ENCODE measurements at regions not wholly inside any gene's neighbourhood (a gene's known extent, or its start where the extent isn't known, plus 50 kb on each side); places are given as distances from the start of the nearest gene placed in this dataset.

GRCh38 chr1:178645808-178646200 is 79.2 kb upstream of the RALGPS2 start:
- H3K4me3 ChIP-seq (ENCODE audit: low read length): no peak overlapping the region

GRCh38 chr1:178646821-178647220 is 78.2 kb upstream of the RALGPS2 start:
- Histone ChIP-seq H4K20me1 (ENCODE audit: control insufficient read depth, insufficient read depth, low read depth, low read length) (no peaks in the 10 kb centered on the region), H3K4me2 (ENCODE audit: low read length) (no peak overlapping the region), H3K9me3 (ENCODE audit: control insufficient read depth, insufficient read depth, low read length) (no peaks in the 10 kb centered on the region), H3K4me3 (ENCODE audit: low read length) (no peak overlapping the region), H3K27ac (ENCODE audit: low read depth, low read length) (no peak overlapping the region), H3K79me2 (ENCODE audit: control insufficient read depth, low read length) (no peaks in the 10 kb centered on the region), H3K9me2 (replicated peaks; ENCODE audit: control insufficient read depth, low read length) (no peaks in the 10 kb centered on the region), H3K36me3 (ENCODE audit: control insufficient read depth, low read length) (no peaks in the 10 kb centered on the region), H3K27me3 (ENCODE audit: control insufficient read depth, low read length) (no peaks in the 10 kb centered on the region), H3F3A (ENCODE audit: control insufficient read depth, insufficient read depth) (no peaks in the 10 kb centered on the region), H3K4me1 (ENCODE audit: control insufficient read depth, low read length) (peaks cover 49% of the 10 kb centered on the region)
- TF ChIP-seq EZH2phosphoT487 (IDR thresholded peaks at IDR 0.05; ENCODE audit: borderline replicate concordance, low read length) (no peak), CTCF (IDR thresholded peaks at IDR 0.05; ENCODE audit: low read depth, low read length, poor library complexity, severe bottlenecking) (no peak)

More at GRCh38 chr1:178645808-178646200, 79.2 kb upstream of the RALGPS2 start:
- H3K4me1 ChIP-seq (ENCODE audit: control insufficient read depth, low read length): peaks cover 45% of the 10 kb centered on the region
- H3K4me2 ChIP-seq (ENCODE audit: low read length): no peak overlapping the region
- no peaks in the 10 kb centered on the region for H3K27me3 ChIP-seq (ENCODE audit: control insufficient read depth, low read length)
- no peak for TF ChIP-seq CTCF (IDR thresholded peaks at IDR 0.05; ENCODE audit: low read depth, low read length, poor library complexity, severe bottlenecking)
- TF ChIP-seq EZH2phosphoT487 (IDR thresholded peaks at IDR 0.05; ENCODE audit: borderline replicate concordance, low read length): no peak
- H3K79me2 ChIP-seq (ENCODE audit: control insufficient read depth, low read length): no peaks in the 10 kb centered on the region
- H3K36me3 ChIP-seq (ENCODE audit: control insufficient read depth, low read length): no peaks in the 10 kb centered on the region
- no peak overlapping the region for H3K27ac ChIP-seq (ENCODE audit: low read depth, low read length)
- H3F3A ChIP-seq (ENCODE audit: control insufficient read depth, insufficient read depth): no peaks in the 10 kb centered on the region
- H3K9me2 ChIP-seq (replicated peaks; ENCODE audit: control insufficient read depth, low read length): no peaks in the 10 kb centered on the region
- no peaks in the 10 kb centered on the region for H3K9me3 ChIP-seq (ENCODE audit: control insufficient read depth, insufficient read depth, low read length)
- no peaks in the 10 kb centered on the region for H4K20me1 ChIP-seq (ENCODE audit: control insufficient read depth, insufficient read depth, low read depth, low read length)

- no peaks in the 10 kb centered on the region for H3K9me2 ChIP-seq (replicated peaks; ENCODE audit: control insufficient read depth, low read length)
- no peak for TF ChIP-seq CTCF (IDR thresholded peaks at IDR 0.05; ENCODE audit: low read depth, low read length, poor library complexity, severe bottlenecking)
- no peak for TF ChIP-seq EZH2phosphoT487 (IDR thresholded peaks at IDR 0.05; ENCODE audit: borderline replicate concordance, low read length)
- no peaks in the 10 kb centered on the region for H3K36me3 ChIP-seq (ENCODE audit: control insufficient read depth, low read length)
- H3K9me3 ChIP-seq (ENCODE audit: control insufficient read depth, insufficient read depth, low read length): no peaks in the 10 kb centered on the region
- H3K4me2 ChIP-seq (ENCODE audit: low read length): no peak overlapping the region
- H3F3A ChIP-seq (ENCODE audit: control insufficient read depth, insufficient read depth): no peaks in the 10 kb centered on the region
- no peaks in the 10 kb centered on the region for H3K79me2 ChIP-seq (ENCODE audit: control insufficient read depth, low read length)
- H3K4me3 ChIP-seq (ENCODE audit: low read length): no peak overlapping the region
- H4K20me1 ChIP-seq (ENCODE audit: control insufficient read depth, insufficient read depth, low read depth, low read length): no peaks in the 10 kb centered on the region
- H3K4me1 ChIP-seq (ENCODE audit: control insufficient read depth, low read length): peaks cover 43% of the 10 kb centered on the region
- H3K27ac ChIP-seq (ENCODE audit: low read depth, low read length): no peak overlapping the region
- no peaks in the 10 kb centered on the region for H3K27me3 ChIP-seq (ENCODE audit: control insufficient read depth, low read length)
Measured at GRCh38 chr1:178648151-178648550, 76.9 kb upstream of the RALGPS2 start.
